HG03196 (cell line): ENCODE measurements at regions not wholly inside any gene's neighbourhood (a gene's known extent, or its start where the extent isn't known, plus 50 kb on each side); places are given as distances from the start of the nearest gene placed in this dataset.

Experiments used
- ATAC-seq: cut with Tn5 transposase; IDR thresholded peaks from one replicate; pipeline ENCODE4 v1.9.1; 2021; ENCODE audit not compliant: unreplicated experiment

DNA sequence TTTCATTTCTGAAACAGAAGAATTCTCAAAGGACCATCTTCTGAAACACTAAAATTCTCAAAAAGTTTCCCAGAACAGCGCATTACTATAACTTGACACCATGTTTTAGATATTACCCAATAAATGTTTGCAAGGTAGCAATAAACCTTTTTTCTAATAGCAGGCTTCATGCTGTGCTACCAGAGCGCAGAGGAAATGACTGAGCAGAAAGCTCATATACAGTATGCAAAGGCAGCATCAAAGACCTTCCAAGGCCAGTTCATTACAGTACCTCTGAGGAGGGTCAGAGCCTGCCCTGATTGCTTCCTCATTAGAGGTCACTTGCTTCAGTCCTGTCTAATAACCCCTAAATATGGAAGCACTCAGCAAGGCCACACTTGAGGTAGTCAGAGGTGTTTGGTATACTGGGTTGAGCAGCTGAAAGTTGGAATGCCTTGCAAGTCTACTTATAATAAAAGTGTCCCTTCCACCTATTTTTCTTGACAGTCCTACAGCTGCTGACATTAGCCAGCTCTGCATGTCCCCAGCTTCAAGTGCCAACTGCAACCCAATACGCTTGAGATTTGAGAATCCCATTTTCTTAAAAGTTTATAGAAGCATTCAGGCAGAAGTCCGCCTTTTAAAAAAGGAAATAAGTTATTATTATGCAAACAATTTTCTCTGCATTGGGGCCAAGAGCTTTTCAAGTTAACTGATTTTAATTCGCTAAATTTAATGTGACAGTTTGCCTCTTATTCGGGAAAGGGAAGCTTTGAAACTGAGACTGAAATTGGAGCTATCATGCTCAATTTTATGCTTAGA lies 207.2 kb downstream of the ZC3H11B start:
- no peak for ATAC-seq

GRCh38 chr1:219404629-219405028 lies 208.3 kb downstream of the ZC3H11B start:
- ATAC-seq = no peak

- no peak for ATAC-seq
These were observed 210.0 kb downstream of the ZC3H11B start for GRCh38 chr1:219402925-219403324.

- ATAC-seq = no peak
These were observed 210.9 kb downstream of the ZC3H11B start for GRCh38 chr1:219401724-219402625.

- ATAC-seq = no peak
These were observed 213.5 kb downstream of the ZC3H11B start for GRCh38 chr1:219399446-219399845.

GRCh38 chr1:219398815-219399396 lies 214.0 kb downstream of the ZC3H11B start:
- ATAC-seq = no peak

GRCh38 chr1:219397511-219397910 lies 215.4 kb downstream of the ZC3H11B start:
- ATAC-seq = no peak

GRCh38 chr1:219391297-219391696 lies 217.6 kb downstream of the LYPLAL1 start:
- ATAC-seq = no peak

- ATAC-seq = no peak
These were observed 213.5 kb downstream of the LYPLAL1 start for GRCh38 chr1:219387211-219387610.

- ATAC-seq = no peak
These were observed 212.2 kb downstream of the LYPLAL1 start for GRCh38 chr1:219385787-219386427.

GRCh38 chr1:219383281-219383680 lies 209.6 kb downstream of the LYPLAL1 start:
- no peak for ATAC-seq

DNA sequence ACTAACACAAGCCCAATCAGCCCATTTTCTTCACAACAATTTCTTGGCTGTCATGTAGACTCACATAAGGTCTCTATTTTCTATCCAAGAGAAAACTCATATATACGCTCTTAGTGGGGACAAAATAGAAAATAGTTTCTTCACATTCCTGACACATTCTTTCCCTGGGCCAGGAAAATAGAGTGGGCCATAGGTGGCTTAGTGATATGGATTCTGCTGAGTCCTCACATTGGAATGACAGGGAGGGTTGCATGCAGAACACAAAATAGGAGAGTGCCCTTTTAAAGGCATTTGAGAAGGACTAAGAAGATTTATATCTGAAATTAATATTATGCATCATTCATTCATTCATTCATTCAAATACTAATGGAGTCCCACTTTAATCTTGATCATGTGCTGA lies 207.7 kb downstream of the LYPLAL1 start:
- ATAC-seq = no peak

DNA sequence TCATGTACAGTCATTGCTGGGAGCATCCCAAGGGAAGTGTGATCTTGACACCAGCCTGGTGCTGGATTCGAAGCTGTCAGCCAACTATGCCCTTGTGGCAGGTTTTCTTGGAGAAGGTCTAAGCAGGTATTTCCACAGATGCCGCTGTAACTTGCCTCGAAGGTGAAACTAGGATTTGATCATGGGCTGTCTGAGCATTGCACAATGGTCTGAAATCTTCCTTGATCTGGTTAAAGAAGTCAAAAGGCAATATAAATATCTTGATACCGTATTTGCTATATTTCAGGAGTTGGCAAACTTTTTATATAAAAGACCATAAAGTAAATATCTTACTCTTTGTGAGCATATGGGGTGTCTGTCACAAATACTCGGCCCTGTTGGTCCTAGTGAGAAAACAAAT lies 206.8 kb downstream of the LYPLAL1 start:
- no peak for ATAC-seq

DNA sequence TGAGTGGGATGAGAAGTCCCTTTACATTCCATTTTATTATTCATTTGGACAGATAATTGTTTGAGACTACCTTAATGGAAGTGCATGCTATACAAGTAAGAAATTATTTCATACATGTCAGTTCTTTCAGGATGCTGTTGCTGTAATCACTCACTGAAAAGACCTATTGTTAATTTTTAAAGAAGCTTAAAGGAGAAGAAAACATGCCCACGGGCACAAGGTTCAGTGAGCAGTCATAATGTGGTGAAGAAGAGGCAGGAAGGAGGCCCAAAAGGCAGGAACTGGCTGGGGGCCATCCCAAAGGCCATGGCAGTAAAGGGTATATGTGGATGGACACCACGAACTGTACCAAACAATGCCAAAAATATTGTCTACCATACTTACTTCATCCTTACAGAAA lies 206.0 kb downstream of the LYPLAL1 start:
- ATAC-seq = no peak

- ATAC-seq = no peak
These were observed 201.0 kb downstream of the LYPLAL1 start for GRCh38 chr1:219374636-219375035.

DNA sequence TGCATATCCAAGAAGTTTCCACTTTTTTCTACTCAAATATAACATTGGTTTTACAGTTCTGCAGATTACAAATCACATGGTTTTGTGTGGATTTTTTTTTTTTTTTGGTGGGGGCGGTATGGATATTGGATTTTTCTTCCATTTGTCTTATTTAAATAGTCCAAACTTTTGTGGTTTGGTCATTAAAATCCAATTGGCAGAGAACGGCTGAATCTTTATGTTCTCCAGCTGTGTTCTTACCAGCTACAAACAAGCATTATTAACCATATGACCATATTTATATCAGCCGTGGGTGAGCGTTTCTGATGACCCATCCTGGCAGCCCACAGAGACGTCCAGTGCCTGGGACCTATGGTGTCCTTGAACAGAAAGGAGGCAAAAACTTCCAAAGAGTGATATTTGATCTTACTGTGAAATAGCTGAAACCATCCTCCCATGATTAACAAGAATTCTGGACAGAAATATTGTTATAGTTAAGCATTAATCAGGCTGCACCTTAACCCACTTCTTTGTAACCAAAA lies 200.4 kb downstream of the LYPLAL1 start:
- no peak for ATAC-seq

DNA sequence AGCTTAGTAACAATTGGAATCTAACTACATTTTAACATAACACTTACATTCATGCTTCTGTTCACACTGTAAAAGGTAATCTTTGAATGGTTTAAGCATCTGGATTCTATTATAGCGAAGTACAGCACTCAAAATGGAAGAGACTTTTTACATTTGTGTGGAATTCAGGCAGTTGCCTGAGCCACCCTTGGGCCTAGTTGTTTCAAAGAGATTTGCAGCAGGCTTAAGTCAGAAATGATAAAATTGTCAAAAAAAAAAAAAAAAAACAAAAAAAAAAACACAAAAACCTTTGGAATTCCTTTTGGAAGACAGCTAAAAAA lies 199.9 kb downstream of the LYPLAL1 start:
- ATAC-seq = no peak

GRCh38 chr1:219372916-219373615 lies 199.4 kb downstream of the LYPLAL1 start:
- no peak for ATAC-seq

DNA sequence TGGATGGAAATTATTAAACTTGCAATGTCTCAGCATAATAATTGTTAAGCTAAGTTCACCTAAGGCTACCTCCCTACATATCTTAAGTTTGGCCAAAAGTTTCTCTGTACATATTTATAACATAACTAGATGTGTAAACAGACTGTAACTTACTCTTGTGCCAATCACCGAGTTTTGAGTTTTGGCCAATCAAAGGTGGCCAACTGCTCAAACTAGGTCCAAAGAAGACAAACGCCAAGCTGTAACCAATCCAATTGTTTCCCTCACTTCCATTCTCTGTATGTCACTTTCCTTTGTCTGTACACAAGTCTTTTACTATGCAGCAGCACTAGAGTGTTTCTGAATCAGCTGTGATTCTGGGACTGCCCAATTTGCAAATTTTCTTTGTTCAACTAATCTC lies 197.8 kb downstream of the LYPLAL1 start:
- ATAC-seq = no peak

- no peak for ATAC-seq
These were observed 193.8 kb downstream of the LYPLAL1 start for GRCh38 chr1:219367496-219367895.

DNA sequence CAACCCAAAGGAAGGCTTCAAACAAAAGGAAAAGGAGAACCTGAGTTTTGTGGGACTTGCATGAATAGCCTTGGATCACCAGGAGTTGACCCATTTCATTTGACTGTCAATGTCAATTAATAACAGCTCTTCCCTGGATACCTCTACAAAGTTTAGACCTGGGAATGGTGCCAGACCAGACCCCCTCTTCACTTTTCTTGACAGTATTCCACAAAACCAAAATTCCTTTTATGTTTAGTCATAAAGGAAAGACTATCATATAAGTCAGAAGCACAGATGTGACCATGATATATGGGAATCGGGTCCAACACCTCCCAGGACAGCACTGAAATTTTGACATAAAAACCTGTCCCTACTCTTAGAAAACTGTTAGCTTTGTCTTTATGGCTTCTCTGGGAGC lies 191.8 kb downstream of the LYPLAL1 start:
- ATAC-seq = no peak
